Smooth muscle cell (in vitro differentiated cells): ENCODE measurements at regions not wholly inside any gene's neighbourhood (a gene's known extent, or its start where the extent isn't known, plus 50 kb on each side); places are given as distances from the start of the nearest gene placed in this dataset.

Source experiments
- DNase-seq: peaks from one replicate; lab custom pipeline; 2025; ENCODE audit not compliant: unreplicated experiment; lab: John Stamatoyannopoulos, UW
- H2AFZ ChIP-seq: fragments of 200-600 bp; sonication (generic); 2 replicates; pipeline ENCODE4 v1.6.0; 2016; ENCODE audit warnings: antibody characterized with exemption, low read depth, mild to moderate bottlenecking
- H3F3A ChIP-seq: fragments of 200-600 bp; sonication (generic); 2 replicates; pipeline ENCODE4 v1.6.0; 2017; ENCODE audit warnings: antibody characterized with exemption, low read depth
- H3K27ac ChIP-seq: fragments of 200-600 bp; sonication (generic); 2 replicates; pipeline ENCODE4 v1.5.1; 2016; ENCODE audit warnings: low read depth, mild to moderate bottlenecking
- H3K27me3 ChIP-seq: fragments of 200-600 bp; sonication (generic); 2 replicates; pipeline ENCODE4 v1.6.1; 2016; ENCODE audit warnings: low read depth, mild to moderate bottlenecking
- H3K36me3 ChIP-seq: fragments of 200-600 bp; sonication (generic); 2 replicates; pipeline ENCODE4 v1.5.1; 2016; ENCODE audit warnings: low read depth
- H3K4me1 ChIP-seq: fragments of 200-600 bp; sonication (generic); 2 replicates; pipeline ENCODE4 v1.5.1; 2016; ENCODE audit warnings: low read depth
- H3K4me2 ChIP-seq: fragments of 200-600 bp; sonication (generic); 2 replicates; pipeline ENCODE4 v1.6.0; 2016; ENCODE audit warnings: mild to moderate bottlenecking
- H3K4me3 ChIP-seq: fragments of 200-600 bp; sonication (generic); 2 replicates; pipeline ENCODE4 v1.5.1; 2016; ENCODE audit warnings: mild to moderate bottlenecking
- H3K79me2 ChIP-seq: fragments of 200-600 bp; sonication (generic); 2 replicates; pipeline ENCODE4 v1.6.0; 2016; ENCODE audit warnings: low read depth, mild to moderate bottlenecking
- H3K9ac ChIP-seq: fragments of 200-600 bp; sonication (generic); 2 replicates; pipeline ENCODE4 v1.6.0; 2016; ENCODE audit warnings: low read depth
- H3K9me3 ChIP-seq: fragments of 200-600 bp; sonication (generic); replicated peaks from 2 replicates; pipeline ENCODE4 v1.5.1; 2016; ENCODE audit warnings: low read depth
- H4K20me1 ChIP-seq: fragments of 200-600 bp; sonication (generic); 2 replicates; pipeline ENCODE4 v1.6.0; 2016; ENCODE audit warnings: low read depth
- CTCF ChIP-seq: fragments of 200-600 bp; sonication (generic); IDR thresholded peaks from 2 replicates; pipeline ENCODE4 v1.5.1; 2017; ENCODE audit warnings: borderline replicate concordance, mild to moderate bottlenecking, antibody characterized with exemption; ENCODE audit not compliant: insufficient read depth, poor library complexity, severe bottlenecking
- WGBS: methylation state at CpG from one replicate; pipeline ENCODE4 v1.1.7; 2016; ENCODE audit warnings: low lambda C conversion rate; 5-methylcytosine and 5-hydroxymethylcytosine counted together

- H3K9me3 ChIP-seq: no peaks in the 10 kb centered on the region
- no peak overlapping the region for H3K4me2 ChIP-seq
- no peaks in the 10 kb centered on the region for H3K36me3 ChIP-seq
- no peaks in the 10 kb centered on the region for H3F3A ChIP-seq
- no peaks in the 10 kb centered on the region for H4K20me1 ChIP-seq
- 94% methylated on average over 1 of the region's 1 CpG for WGBS
- no peak for DNase-seq
- H3K9ac ChIP-seq: no peak overlapping the region
- TF ChIP-seq CTCF: no peak
- H3K4me3 ChIP-seq: no peak overlapping the region
- no peaks in the 10 kb centered on the region for H3K27me3 ChIP-seq
- H2AFZ ChIP-seq: no peak overlapping the region
- H3K4me1 ChIP-seq: no peaks in the 10 kb centered on the region
- no peak overlapping the region for H3K27ac ChIP-seq
- H3K79me2 ChIP-seq: no peaks in the 10 kb centered on the region
Measured at GRCh38 chr6:120304223-120304622, 954.7 kb upstream of the MAN1A1 start.

- TF ChIP-seq CTCF: no peak
- Histone ChIP-seq H3K9me3 (no peaks in the 10 kb centered on the region), H3K4me3 (no peak overlapping the region), H2AFZ (no peak overlapping the region), H3K79me2 (no peaks in the 10 kb centered on the region), H3K27me3 (no peaks in the 10 kb centered on the region), H3K9ac (no peak overlapping the region), H3K4me2 (no peak overlapping the region), H3K4me1 (no peaks in the 10 kb centered on the region), H3K27ac (no peak overlapping the region), H3K36me3 (no peaks in the 10 kb centered on the region), H3F3A (no peaks in the 10 kb centered on the region), H4K20me1 (no peaks in the 10 kb centered on the region)
- no peak for DNase-seq
- WGBS: 95% methylated on average over 2 of the region's 2 CpGs
Measured at GRCh38 chr6:120303527-120303926, 954.0 kb upstream of the MAN1A1 start.

GRCh38 chr6:120302041-120302440, 952.5 kb upstream of the MAN1A1 start:
- H3K9me3 ChIP-seq: no peaks in the 10 kb centered on the region
- no peak for TF ChIP-seq CTCF
- WGBS: 85% methylated on average over 2 of the region's 2 CpGs
- H3K27me3 ChIP-seq: no peaks in the 10 kb centered on the region
- no peaks in the 10 kb centered on the region for H3K36me3 ChIP-seq
- no peak for DNase-seq
- H3F3A ChIP-seq: no peaks in the 10 kb centered on the region
- no peak overlapping the region for H3K27ac ChIP-seq
- H3K4me3 ChIP-seq: no peak overlapping the region
- H3K9ac ChIP-seq: no peak overlapping the region
- no peak overlapping the region for H2AFZ ChIP-seq
- no peaks in the 10 kb centered on the region for H3K79me2 ChIP-seq
- H3K4me2 ChIP-seq: no peak overlapping the region
- no peaks in the 10 kb centered on the region for H3K4me1 ChIP-seq
- no peaks in the 10 kb centered on the region for H4K20me1 ChIP-seq

GRCh38 chr6:120290964-120291363, 941.4 kb upstream of the MAN1A1 start:
- no peak overlapping the region for H3K4me2 ChIP-seq

More at GRCh38 chr6:120290964-120291363, 941.4 kb upstream of the MAN1A1 start:
- no peak overlapping the region for H3K4me3 ChIP-seq
- no peak for DNase-seq
- 75% methylated on average over 1 of the region's 1 CpG for WGBS
- no peak overlapping the region for H2AFZ ChIP-seq
- no peaks in the 10 kb centered on the region for H3F3A ChIP-seq
- H3K9ac ChIP-seq: no peak overlapping the region
- H3K27me3 ChIP-seq: no peaks in the 10 kb centered on the region
- H3K9me3 ChIP-seq: no peaks in the 10 kb centered on the region
- H3K4me1 ChIP-seq: no peaks in the 10 kb centered on the region
- H3K27ac ChIP-seq: no peak overlapping the region
- H4K20me1 ChIP-seq: no peaks in the 10 kb centered on the region
- H3K36me3 ChIP-seq: no peaks in the 10 kb centered on the region
- TF ChIP-seq CTCF: no peak
- no peaks in the 10 kb centered on the region for H3K79me2 ChIP-seq
